ENCODE measurements at regions not wholly inside any gene's neighbourhood (a gene's known extent, or its start where the extent isn't known, plus 50 kb on each side); places are given as distances from the start of the nearest gene placed in this dataset.

DNA sequence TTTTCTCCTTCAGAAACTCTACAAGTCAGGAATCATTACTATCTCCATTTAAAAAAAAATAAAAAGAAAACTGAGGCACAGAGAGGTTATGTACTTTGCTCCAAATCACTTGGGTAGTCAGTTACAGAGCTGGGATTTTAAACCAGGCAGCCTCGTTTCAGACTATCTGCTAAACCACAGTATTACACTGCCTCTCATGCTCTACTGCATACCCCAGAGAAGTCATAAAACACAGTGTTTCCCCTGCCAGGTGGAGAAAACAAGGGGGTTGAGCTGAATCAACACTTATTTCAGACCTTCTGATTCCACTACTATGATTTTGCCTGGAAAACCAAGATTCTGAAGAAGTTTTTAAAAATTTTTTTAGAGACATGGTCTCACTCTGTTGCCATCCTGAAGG lies 132.9 kb upstream of the POU2AF2 start:
- TF ChIP-seq, protein P1, sequence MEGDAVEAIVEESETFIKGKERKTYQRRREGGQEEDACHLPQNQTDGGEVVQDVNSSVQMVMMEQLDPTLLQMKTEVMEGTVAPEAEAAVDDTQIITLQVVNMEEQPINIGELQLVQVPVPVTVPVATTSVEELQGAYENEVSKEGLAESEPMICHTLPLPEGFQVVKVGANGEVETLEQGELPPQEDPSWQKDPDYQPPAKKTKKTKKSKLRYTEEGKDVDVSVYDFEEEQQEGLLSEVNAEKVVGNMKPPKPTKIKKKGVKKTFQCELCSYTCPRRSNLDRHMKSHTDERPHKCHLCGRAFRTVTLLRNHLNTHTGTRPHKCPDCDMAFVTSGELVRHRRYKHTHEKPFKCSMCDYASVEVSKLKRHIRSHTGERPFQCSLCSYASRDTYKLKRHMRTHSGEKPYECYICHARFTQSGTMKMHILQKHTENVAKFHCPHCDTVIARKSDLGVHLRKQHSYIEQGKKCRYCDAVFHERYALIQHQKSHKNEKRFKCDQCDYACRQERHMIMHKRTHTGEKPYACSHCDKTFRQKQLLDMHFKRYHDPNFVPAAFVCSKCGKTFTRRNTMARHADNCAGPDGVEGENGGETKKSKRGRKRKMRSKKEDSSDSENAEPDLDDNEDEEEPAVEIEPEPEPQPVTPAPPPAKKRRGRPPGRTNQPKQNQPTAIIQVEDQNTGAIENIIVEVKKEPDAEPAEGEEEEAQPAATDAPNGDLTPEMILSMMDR (IDR thresholded peaks at IDR 0.05; ENCODE audit: insufficient read depth, low read length, poor library complexity, severe bottlenecking), result no peak
- TF ChIP-seq EZH2phosphoT487 (conservative IDR thresholded peaks at IDR 0.05; ENCODE audit: low read length), result no peak
